ENCODE measurements at regions not wholly inside any gene's neighbourhood (a gene's known extent, or its start where the extent isn't known, plus 50 kb on each side); places are given as distances from the start of the nearest gene placed in this dataset.

DNA sequence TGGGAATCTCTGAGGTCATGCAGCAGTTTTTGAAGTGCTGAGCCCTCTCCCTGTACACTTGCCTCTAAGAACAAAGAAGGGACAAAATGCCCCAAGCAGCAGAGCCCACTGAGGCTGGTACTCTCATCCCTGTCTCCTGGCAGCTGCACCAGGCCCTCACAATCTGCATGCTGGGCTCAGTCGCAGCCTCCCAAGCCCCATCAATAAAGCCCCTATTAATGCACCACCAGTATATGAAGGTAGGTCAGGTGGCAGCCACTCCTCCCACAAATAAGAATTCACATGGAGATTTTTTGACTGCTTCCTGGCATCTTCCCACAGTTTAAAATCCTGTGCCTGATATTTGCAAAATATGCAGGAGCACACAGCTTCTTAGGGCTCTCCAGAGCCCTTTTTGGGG lies 181.2 kb upstream of the PALMD start:
- TF ChIP-seq GATA2 (IDR thresholded peaks at IDR 0.05; ENCODE audit: low read depth, low read length), result no peak
- no peak for TF ChIP-seq GATA3 (IDR thresholded peaks at IDR 0.05; ENCODE audit: low read depth, low read length)

All from SH-SY5Y (cell line).